ENCODE measurements at regions not wholly inside any gene's neighbourhood (a gene's known extent, or its start where the extent isn't known, plus 50 kb on each side); places are given as distances from the start of the nearest gene placed in this dataset.

GRCh38 chr4:22895482-22895881 lies 202.7 kb downstream of the GBA3 start:
- H3K9me3 ChIP-seq: no peaks in the 10 kb centered on the region
- 75 to 79% methylated on average over 1 of the region's 1 CpG for WGBS, 2 donors
- no peaks in the 10 kb centered on the region for H3K4me1 ChIP-seq
- intact Hi-C loops (cut with DNase I): no loop called here
- DNase-seq: no peak
- H3K27me3 ChIP-seq: no peaks in the 10 kb centered on the region
- no peak for TF ChIP-seq CTCF (IDR thresholded peaks at IDR 0.05)
- TF ChIP-seq POLR2A (IDR thresholded peaks at IDR 0.05): no peak
- no peak overlapping the region for H3K4me3 ChIP-seq
- H3K36me3 ChIP-seq: no peaks in the 10 kb centered on the region
- no peak overlapping the region for H3K27ac ChIP-seq

GRCh38 chr4:22884157-22884556 lies 191.4 kb downstream of the GBA3 start:
- no peaks in the 10 kb centered on the region for H3K4me1 ChIP-seq
- no peaks in the 10 kb centered on the region for H3K27me3 ChIP-seq
- DNase-seq: no peak
- H3K27ac ChIP-seq: no peak overlapping the region
- H3K4me3 ChIP-seq: no peak overlapping the region
- H3K9me3 ChIP-seq: no peaks in the 10 kb centered on the region
- TF ChIP-seq CTCF (IDR thresholded peaks at IDR 0.05) (no peak), POLR2A (IDR thresholded peaks at IDR 0.05) (no peak)
- H3K36me3 ChIP-seq: no peaks in the 10 kb centered on the region
- intact Hi-C loops (cut with DNase I): no loop called here

GRCh38 chr4:22881411-22881810 lies 188.7 kb downstream of the GBA3 start:
- H3K4me1 ChIP-seq: no peaks in the 10 kb centered on the region
- DNase-seq: no peak
- H3K27ac ChIP-seq: no peak overlapping the region
- H3K27me3 ChIP-seq: no peaks in the 10 kb centered on the region
- TF ChIP-seq POLR2A (IDR thresholded peaks at IDR 0.05): no peak
- no peak for TF ChIP-seq CTCF (IDR thresholded peaks at IDR 0.05)
- no peaks in the 10 kb centered on the region for H3K36me3 ChIP-seq
- H3K9me3 ChIP-seq: no peaks in the 10 kb centered on the region
- intact Hi-C loops (cut with DNase I): no loop called here
- H3K4me3 ChIP-seq: no peak overlapping the region

- H3K36me3 ChIP-seq: no peaks in the 10 kb centered on the region
- H3K27me3 ChIP-seq: no peaks in the 10 kb centered on the region
- DNase-seq: no peak
- TF ChIP-seq CTCF (IDR thresholded peaks at IDR 0.05): no peak
- no peak for TF ChIP-seq POLR2A (IDR thresholded peaks at IDR 0.05)
- WGBS, 2 donors: 73 to 75% methylated on average over 9 to 11 of the region's 16 CpGs
- H3K27ac ChIP-seq: no peak overlapping the region
- intact Hi-C loops (cut with DNase I): no loop called here
- no peaks in the 10 kb centered on the region for H3K4me1 ChIP-seq
- no peak overlapping the region for H3K4me3 ChIP-seq
- H3K9me3 ChIP-seq: no peaks in the 10 kb centered on the region
These were observed 184.8 kb downstream of the GBA3 start for GRCh38 chr4:22877486-22878052.

- H3K9me3 ChIP-seq: no peaks in the 10 kb centered on the region
- TF ChIP-seq POLR2A (IDR thresholded peaks at IDR 0.05) (no peak), CTCF (IDR thresholded peaks at IDR 0.05) (no peak)
- H3K4me3 ChIP-seq: no peak overlapping the region
- H3K4me1 ChIP-seq: no peaks in the 10 kb centered on the region
- DNase-seq: no peak
- no peaks in the 10 kb centered on the region for H3K36me3 ChIP-seq
- no peaks in the 10 kb centered on the region for H3K27me3 ChIP-seq
- no peak overlapping the region for H3K27ac ChIP-seq
- WGBS, 2 donors: 83 to 93% methylated on average over 2 of the region's 2 CpGs
- intact Hi-C loops (cut with DNase I): no loop called here
These were observed 183.5 kb downstream of the GBA3 start for GRCh38 chr4:22876270-22876669.
